HAP-1 (cell line): ENCODE measurements at regions not wholly inside any gene's neighbourhood (a gene's known extent, or its start where the extent isn't known, plus 50 kb on each side); places are given as distances from the start of the nearest gene placed in this dataset.
"Not testable (repeated sequence)": the region's sequence is repeated elsewhere in the genome, so short reads cannot be mapped to it uniquely, and the experiment has no call there.

Source experiments
- DNase-seq, 2 experiments: peaks; one replicate each; pipeline ENCODE4 v3.0.0-alpha.2; 2016 to 2020; ENCODE audit warnings: low spot score in 2 of 2
- H3K27me3 ChIP-seq: fragments of 250-450 bp; sonication (Bioruptor Pico); 2 replicates; pipeline ENCODE4 v1.5.1; 2020; ENCODE audit warnings: low read depth, mild to moderate bottlenecking, moderate library complexity
- H3K36me3 ChIP-seq: fragments of 250-450 bp; sonication (Bioruptor Pico); replicated peaks from 2 replicates; pipeline ENCODE4 v1.5.1; 2020; ENCODE audit warnings: mild to moderate bottlenecking
- H3K4me1 ChIP-seq: fragments of 250-450 bp; sonication (Bioruptor Pico); 2 replicates; pipeline ENCODE4 v1.5.1; 2020; ENCODE audit warnings: mild to moderate bottlenecking
- H3K4me3 ChIP-seq: fragments of 250-450 bp; sonication (Bioruptor Pico); 2 replicates; pipeline ENCODE4 v1.5.1; 2020; ENCODE audit warnings: mild to moderate bottlenecking, moderate library complexity
- H3K9me3 ChIP-seq: fragments of 250-450 bp; sonication (Bioruptor Pico); 2 replicates; pipeline ENCODE4 v1.5.1; 2020; ENCODE audit warnings: mild to moderate bottlenecking, moderate library complexity
- in situ Hi-C: fragments of 300-500 bp; cut with MboI; formaldehyde crosslinking; loops from 3 replicates; pipeline ENCODE4 v1.14.3; 2020; ENCODE audit warnings: low sequenced_read_pairs, inconsistent platforms, mixed read lengths

- Histone ChIP-seq H3K9me3 (no peaks in the 10 kb centered on the region), H3K36me3 (0 out of 2 replicates have a peak, but pooled peaks cover 4% of the 10 kb centered on the region), H3K27me3 (no peaks in the 10 kb centered on the region), H3K4me1 (peaks cover 27% of the 10 kb centered on the region), H3K4me3 (no peak overlapping the region)
- in situ Hi-C loops: loop anchor here (5.0 to 10.0 kb wide), 3 partner anchors 57 to 1630 kb away; a partner anchor contains a TSS
- no peak for DNase-seq
These were observed 77.2 kb downstream of the OR2B2 start for GRCh38 chr6:27834879-27835549.

- DNase-seq: no peak
These were observed 77.8 kb downstream of the OR2B2 start for GRCh38 chr6:27834384-27834783.

GRCh38 chr6:27831434-27832081 is 80.6 kb downstream of the OR2B2 start:
- in situ Hi-C loops: loop anchor here (10.0 kb wide), 1 partner anchor 1627 kb away; a partner anchor contains a TSS
- DNase-seq: peak; percentile 57 to 81
- not testable (repeated sequence) for H3K36me3 ChIP-seq, H3K9me3 ChIP-seq, H3K27me3 ChIP-seq
- Histone ChIP-seq H3K4me1 (peaks cover 31% of the 10 kb centered on the region), H3K4me3 (peak overlapping the region; percentile 18)

More at GRCh38 chr6:27834384-27834783, 77.8 kb downstream of the OR2B2 start:
- in situ Hi-C loops: loop anchor here (10.0 kb wide), 1 partner anchor 1630 kb away; a partner anchor contains a TSS
- Histone ChIP-seq H3K36me3 (0 out of 2 replicates have a peak, but pooled peaks cover 4% of the 10 kb centered on the region), H3K9me3 (no peaks in the 10 kb centered on the region), H3K27me3 (no peaks in the 10 kb centered on the region), H3K4me1 (peaks cover 31% of the 10 kb centered on the region), H3K4me3 (no peak overlapping the region)

- in situ Hi-C loops: loop anchor here (10.0 kb wide), 1 partner anchor 1626 kb away; a partner anchor contains a TSS
- not testable (repeated sequence) for H3K27me3 ChIP-seq, H3K36me3 ChIP-seq, H3K9me3 ChIP-seq
- peak overlapping the region; percentile 59 for H3K4me3 ChIP-seq
- H3K4me1 ChIP-seq: peaks cover 24% of the 10 kb centered on the region
- peak; percentile 55 to 73 for DNase-seq
These were observed 81.4 kb downstream of the OR2B2 start for GRCh38 chr6:27830600-27831433.

- Histone ChIP-seq H3K9me3 (no peaks in the 10 kb centered on the region), H3K4me1 (peaks cover 18% of the 10 kb centered on the region), H3K27me3 (no peaks in the 10 kb centered on the region), H3K4me3 (peak overlapping the region; percentile 59), H3K36me3 (peaks cover 5% of the 10 kb centered on the region; the same call in 1 of the 2 replicates)
- DNase-seq: peak in 1 of 2 experiments; percentile 53
- in situ Hi-C loops: loop anchor here (10.0 kb wide), 1 partner anchor 1625 kb away; a partner anchor contains a TSS
These were observed 82.0 kb downstream of the OR2B2 start for GRCh38 chr6:27830212-27830599.

GRCh38 chr6:27829453-27830211 is 82.6 kb downstream of the OR2B2 start:
- Histone ChIP-seq H3K4me1 (peaks cover 12% of the 10 kb centered on the region), H3K36me3 (peaks cover 7% of the 10 kb centered on the region; the same call in 1 of the 2 replicates), H3K4me3 (peak overlapping the region; percentile 59), H3K9me3 (no peaks in the 10 kb centered on the region), H3K27me3 (no peaks in the 10 kb centered on the region)
- in situ Hi-C loops: loop anchor here (10.0 kb wide), 1 partner anchor 1625 kb away; a partner anchor contains a TSS
- DNase-seq: no peak

GRCh38 chr6:27827477-27827876 is 84.7 kb downstream of the OR2B2 start:
- H3K36me3 ChIP-seq, H3K4me3 ChIP-seq, H3K9me3 ChIP-seq, H3K27me3 ChIP-seq, in situ Hi-C loops, DNase-seq: not testable (repeated sequence)
- peaks cover 12% of the 10 kb centered on the region for H3K4me1 ChIP-seq

GRCh38 chr6:27826612-27826985 is 85.6 kb downstream of the OR2B2 start:
- H3K4me3 ChIP-seq, H3K9me3 ChIP-seq, DNase-seq, H3K36me3 ChIP-seq, in situ Hi-C loops, H3K4me1 ChIP-seq, H3K27me3 ChIP-seq: not testable (repeated sequence)

- H3K36me3 ChIP-seq, H3K9me3 ChIP-seq, H3K4me3 ChIP-seq, in situ Hi-C loops, H3K4me1 ChIP-seq, DNase-seq, H3K27me3 ChIP-seq: not testable (repeated sequence)
These were observed 86.2 kb downstream of the OR2B2 start for GRCh38 chr6:27825848-27826611.

GRCh38 chr6:27825025-27825793 is 87.0 kb downstream of the OR2B2 start:
- Histone ChIP-seq H3K36me3 (peaks cover 7% of the 10 kb centered on the region; the same call in 1 of the 2 replicates), H3K9me3 (no peaks in the 10 kb centered on the region), H3K4me3 (no peak overlapping the region), H3K4me1 (0 out of 2 replicates have a peak, but pooled peaks cover 5% of the 10 kb centered on the region), H3K27me3 (no peaks in the 10 kb centered on the region)
- DNase-seq: no peak
- in situ Hi-C loops: no loop called here

GRCh38 chr6:27824211-27825024 is 87.8 kb downstream of the OR2B2 start:
- DNase-seq: not testable (repeated sequence)

More at GRCh38 chr6:27824211-27825024, 87.8 kb downstream of the OR2B2 start:
- H3K4me1 ChIP-seq, in situ Hi-C loops, H3K9me3 ChIP-seq, H3K36me3 ChIP-seq, H3K4me3 ChIP-seq, H3K27me3 ChIP-seq: not testable (repeated sequence)
